Left ventricle myocardium inferior (tissue), 1 donor: ENCODE measurements at regions not wholly inside any gene's neighbourhood (a gene's known extent, or its start where the extent isn't known, plus 50 kb on each side); places are given as distances from the start of the nearest gene placed in this dataset.
"Not testable (repeated sequence)": the region's sequence is repeated elsewhere in the genome, so short reads cannot be mapped to it uniquely, and the experiment has no call there.

Source experiments
- DNase-seq: peaks from one replicate; pipeline ENCODE4 v3.0.0-alpha.2; 2020
- H3K27ac ChIP-seq: fragments of 200-600 bp; replicated peaks from 2 replicates; pipeline ENCODE4 v1.8.0; 2021
- H3K27me3 ChIP-seq: fragments of 200-600 bp; 2 replicates; pipeline ENCODE4 v1.8.0; 2021; ENCODE audit warnings: low read depth
- H3K36me3 ChIP-seq: fragments of 200-600 bp; 2 replicates; pipeline ENCODE4 v1.8.0; 2021
- H3K4me1 ChIP-seq: fragments of 200-600 bp; 2 replicates; pipeline ENCODE4 v1.8.0; 2021
- H3K4me3 ChIP-seq: fragments of 200-600 bp; 2 replicates; pipeline ENCODE4 v1.8.0; 2021; ENCODE audit warnings: mild to moderate bottlenecking, moderate library complexity
- H3K9me3 ChIP-seq: fragments of 200-600 bp; replicated peaks from 2 replicates; pipeline ENCODE4 v1.8.0; 2021
- intact Hi-C: fragments of 100-400 bp; cut with micrococcal nuclease; formaldehyde crosslinking; loops from one replicate; pipeline ENCODE4 v1.11.0; 2022
- TF ChIP-seq, protein P1 (sequence below): fragments of 200-600 bp; IDR thresholded peaks from 2 replicates; pipeline ENCODE4 v1.8.0; 2021; ENCODE audit warnings: antibody characterized with exemption, mild to moderate bottlenecking, borderline replicate concordance
- donor health status: DM: no; HTN: yes; CAD: no; lungs with severe emphysema.

DNA sequence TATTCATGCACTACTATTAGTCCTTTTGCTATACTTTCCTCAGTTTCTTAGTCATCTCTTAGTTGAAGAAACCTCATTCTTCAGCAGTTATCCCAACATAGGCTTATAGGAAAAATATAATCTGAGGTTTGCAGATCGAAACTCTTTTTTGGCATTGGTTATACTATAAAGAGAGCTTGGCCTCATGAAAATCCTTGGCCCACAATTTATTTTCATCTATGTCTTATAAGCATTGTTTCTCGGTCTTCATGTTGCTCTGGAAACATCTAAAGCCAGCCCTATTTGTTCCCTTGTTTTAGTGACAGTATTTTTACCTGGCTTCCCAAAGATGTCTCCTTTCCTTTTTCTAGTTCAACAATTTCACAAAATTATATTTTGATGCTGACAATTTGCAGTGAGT is 345.1 kb upstream of the PRKCQ start:
- TF ChIP-seq, protein P1, sequence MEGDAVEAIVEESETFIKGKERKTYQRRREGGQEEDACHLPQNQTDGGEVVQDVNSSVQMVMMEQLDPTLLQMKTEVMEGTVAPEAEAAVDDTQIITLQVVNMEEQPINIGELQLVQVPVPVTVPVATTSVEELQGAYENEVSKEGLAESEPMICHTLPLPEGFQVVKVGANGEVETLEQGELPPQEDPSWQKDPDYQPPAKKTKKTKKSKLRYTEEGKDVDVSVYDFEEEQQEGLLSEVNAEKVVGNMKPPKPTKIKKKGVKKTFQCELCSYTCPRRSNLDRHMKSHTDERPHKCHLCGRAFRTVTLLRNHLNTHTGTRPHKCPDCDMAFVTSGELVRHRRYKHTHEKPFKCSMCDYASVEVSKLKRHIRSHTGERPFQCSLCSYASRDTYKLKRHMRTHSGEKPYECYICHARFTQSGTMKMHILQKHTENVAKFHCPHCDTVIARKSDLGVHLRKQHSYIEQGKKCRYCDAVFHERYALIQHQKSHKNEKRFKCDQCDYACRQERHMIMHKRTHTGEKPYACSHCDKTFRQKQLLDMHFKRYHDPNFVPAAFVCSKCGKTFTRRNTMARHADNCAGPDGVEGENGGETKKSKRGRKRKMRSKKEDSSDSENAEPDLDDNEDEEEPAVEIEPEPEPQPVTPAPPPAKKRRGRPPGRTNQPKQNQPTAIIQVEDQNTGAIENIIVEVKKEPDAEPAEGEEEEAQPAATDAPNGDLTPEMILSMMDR = no peak
- no peak for DNase-seq
- Histone ChIP-seq H3K36me3 (no peaks in the 10 kb centered on the region), H3K4me1 (peaks cover 1% of the 10 kb centered on the region), H3K9me3 (no peaks in the 10 kb centered on the region), H3K27ac (no peak overlapping the region), H3K27me3 (no peaks in the 10 kb centered on the region), H3K4me3 (no peak overlapping the region)
- intact Hi-C loops = loop anchor here (10.0 kb wide), 1 partner anchor 490 kb away; the partner anchor contains the start of gene SFMBT2

DNA sequence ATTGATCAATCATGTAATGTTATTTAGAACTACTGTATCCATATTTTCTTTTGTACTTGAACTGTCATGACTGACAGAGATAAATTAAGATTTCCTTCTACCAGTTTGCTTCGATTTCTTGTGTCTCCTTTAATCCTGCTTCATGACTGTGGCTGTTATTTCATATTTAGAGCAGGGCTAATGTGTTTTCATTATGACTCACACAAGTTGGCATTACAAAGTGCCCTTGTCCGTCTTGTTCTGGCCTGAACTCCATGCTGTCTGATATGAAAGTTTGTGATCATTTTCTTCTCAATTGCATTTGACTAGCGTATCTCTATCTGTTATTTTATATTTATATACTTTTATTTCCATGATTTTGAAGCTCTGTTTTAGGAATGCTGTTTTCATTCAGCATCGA is 344.1 kb upstream of the PRKCQ start:
- no peaks in the 10 kb centered on the region for H3K27me3 ChIP-seq
- H3K4me3 ChIP-seq = no peak overlapping the region
- H3K36me3 ChIP-seq = no peaks in the 10 kb centered on the region
- peaks cover 5% of the 10 kb centered on the region for H3K4me1 ChIP-seq
- no peak overlapping the region for H3K27ac ChIP-seq
- intact Hi-C loops = loop anchor here (10.0 kb wide), 1 partner anchor 491 kb away; the partner anchor contains the start of gene SFMBT2
- no peak for DNase-seq
- no peaks in the 10 kb centered on the region for H3K9me3 ChIP-seq
- TF ChIP-seq, protein P1 = no peak

DNA sequence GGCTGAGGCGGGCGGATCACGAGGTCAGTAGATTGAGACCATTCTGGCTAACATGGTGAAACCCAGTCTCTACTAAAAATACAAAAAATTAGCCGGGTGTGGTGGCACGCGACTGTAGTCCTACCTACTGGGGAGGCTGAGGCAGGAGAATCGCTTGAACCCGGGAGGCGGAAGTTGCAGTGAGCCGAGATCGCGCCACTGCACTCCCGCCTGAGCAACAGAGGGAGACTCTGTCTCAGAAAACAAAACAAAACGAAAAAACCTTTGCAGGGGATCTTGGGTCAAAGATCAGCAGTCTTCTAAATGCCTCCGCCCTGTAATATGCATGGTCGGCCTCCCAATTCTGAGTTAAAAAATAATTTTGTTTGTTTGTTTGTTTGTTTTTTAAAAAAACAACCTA is 340.9 kb upstream of the PRKCQ start:
- peaks cover 12% of the 10 kb centered on the region for H3K27me3 ChIP-seq
- not testable (repeated sequence) for DNase-seq, H3K9me3 ChIP-seq, H3K36me3 ChIP-seq, H3K4me3 ChIP-seq, H3K4me1 ChIP-seq, H3K27ac ChIP-seq
- intact Hi-C loops = loop anchor here (10.0 kb wide), 1 partner anchor 494 kb away; the partner anchor contains the start of gene SFMBT2

DNA sequence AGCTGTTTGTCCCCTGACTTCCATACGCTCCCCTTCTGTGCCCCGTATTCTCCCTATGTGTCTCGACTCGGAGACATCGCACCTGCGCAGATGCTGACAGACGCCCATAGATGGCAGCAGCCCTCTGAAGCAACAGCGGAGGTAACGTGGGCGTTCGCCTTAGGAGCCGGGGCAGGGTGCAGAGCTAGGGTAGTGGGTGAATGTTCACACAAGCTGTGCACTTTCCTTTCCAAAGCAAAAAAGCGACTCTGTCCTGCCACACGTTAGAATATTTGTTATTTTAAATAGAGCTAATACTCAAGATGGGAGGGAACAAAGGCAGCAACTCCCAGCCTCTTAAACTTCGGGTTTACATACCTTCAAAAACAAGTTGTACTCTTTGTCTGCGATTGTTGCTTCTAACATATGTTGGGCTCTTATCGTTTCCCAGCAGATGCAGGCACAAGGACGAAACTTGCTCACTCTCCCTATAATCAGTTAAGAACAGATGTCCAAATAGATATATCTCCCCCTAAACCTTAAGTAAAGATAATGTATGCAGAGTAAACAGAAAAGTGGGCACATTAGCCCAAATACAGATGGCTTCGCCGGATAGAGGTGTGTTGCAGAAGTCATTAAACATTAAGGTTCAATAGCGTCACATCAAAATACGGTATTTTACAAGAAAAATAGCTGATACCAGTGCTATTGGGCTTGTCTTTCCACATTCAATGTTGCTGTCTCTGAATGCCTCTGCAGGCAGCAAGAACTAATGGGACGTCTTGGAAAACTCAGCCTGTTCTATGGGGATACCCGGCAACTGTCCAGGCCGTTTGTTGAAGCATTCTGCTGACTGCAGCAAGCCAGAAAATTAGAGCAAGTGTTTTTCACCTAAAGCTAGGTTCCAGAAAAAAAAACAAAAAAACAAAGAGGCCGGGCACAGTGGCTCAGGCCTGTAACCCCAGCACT is 340.3 kb upstream of the PRKCQ start:
- peaks cover 5% of the 10 kb centered on the region for H3K4me1 ChIP-seq
- H3K9me3 ChIP-seq = no peaks in the 10 kb centered on the region
- intact Hi-C loops = loop anchor here (10.0 kb wide), 1 partner anchor 494 kb away; the partner anchor contains the start of gene SFMBT2
- TF ChIP-seq, protein P1 = peak; percentile 69
- no peaks in the 10 kb centered on the region for H3K36me3 ChIP-seq
- peak; percentile 55 for DNase-seq
- H3K27ac ChIP-seq = no peak overlapping the region
- H3K27me3 ChIP-seq = peaks cover 12% of the 10 kb centered on the region
- H3K4me3 ChIP-seq = no peak overlapping the region

DNA sequence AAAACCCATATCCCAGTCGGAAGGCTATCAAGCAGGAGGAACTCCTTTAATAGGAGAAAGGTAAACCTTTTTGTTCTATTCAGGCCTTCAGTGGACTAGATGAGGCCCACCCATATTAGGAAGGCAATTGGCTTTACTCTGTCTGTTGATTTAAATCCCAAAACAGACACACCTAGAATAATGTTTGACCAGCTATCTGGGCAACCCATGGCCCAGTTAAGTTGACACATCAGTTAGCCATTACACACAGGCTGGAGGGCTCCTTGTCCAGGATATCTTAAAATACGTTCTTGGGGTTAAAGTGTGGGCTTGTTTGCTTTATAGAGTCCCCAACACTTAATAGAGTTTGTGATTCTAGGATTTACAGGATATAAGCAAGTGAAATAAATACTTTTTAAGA is 339.0 kb upstream of the PRKCQ start:
- TF ChIP-seq, protein P1 = no peak
- H3K36me3 ChIP-seq = no peaks in the 10 kb centered on the region
- peaks cover 5% of the 10 kb centered on the region for H3K4me1 ChIP-seq
- H3K27ac ChIP-seq = no peak overlapping the region
- no peaks in the 10 kb centered on the region for H3K9me3 ChIP-seq
- intact Hi-C loops = no loop called here
- peaks cover 12% of the 10 kb centered on the region for H3K27me3 ChIP-seq
- no peak for DNase-seq
- H3K4me3 ChIP-seq = no peak overlapping the region

DNA sequence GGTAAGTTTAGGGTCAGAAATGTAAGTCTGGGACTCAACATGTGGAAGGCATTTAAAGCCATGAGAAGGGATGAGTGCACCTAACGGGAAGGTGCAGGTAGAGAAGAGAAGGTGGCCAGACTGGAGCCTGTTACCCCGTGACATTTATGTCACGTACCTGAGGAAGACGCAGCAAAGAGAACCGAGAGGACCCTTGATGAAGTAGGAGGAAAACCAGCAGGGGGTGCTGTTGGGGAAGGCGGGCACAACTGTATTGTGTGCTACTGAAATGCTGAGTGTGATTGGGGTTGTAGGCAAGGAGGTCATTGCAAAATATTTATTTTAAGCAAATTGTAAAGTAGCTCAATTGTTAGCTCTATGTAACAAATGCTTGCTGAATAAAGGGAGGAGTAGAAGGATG is 338.2 kb upstream of the PRKCQ start:
- intact Hi-C loops = no loop called here
- no peak overlapping the region for H3K27ac ChIP-seq
- no peaks in the 10 kb centered on the region for H3K36me3 ChIP-seq
- TF ChIP-seq, protein P1 = peak; percentile 46
- peaks cover 6% of the 10 kb centered on the region for H3K4me1 ChIP-seq
- no peak overlapping the region for H3K4me3 ChIP-seq
- peaks cover 12% of the 10 kb centered on the region for H3K27me3 ChIP-seq
- no peak for DNase-seq
- no peaks in the 10 kb centered on the region for H3K9me3 ChIP-seq
